Mucosa of descending colon (tissue), 3 donors: ENCODE measurements at regions not wholly inside any gene's neighbourhood (a gene's known extent, or its start where the extent isn't known, plus 50 kb on each side); places are given as distances from the start of the nearest gene placed in this dataset.

Experiments used
- ATAC-seq: fragments of 200-7000 bp; cut with Tn5 transposase; one replicate; pipeline ENCODE4 v1.9.1; 2020; ENCODE audit warnings: mild to moderate bottlenecking, moderate library complexity
- DNase-seq, 3 donors: peaks; one replicate each; pipeline ENCODE4 v3.0.0-alpha.2; 2020
- H3K36me3 ChIP-seq: fragments of 200-600 bp; one replicate; pipeline ENCODE4 v1.8.0; 2021; ENCODE audit warnings: low read depth, mild to moderate bottlenecking
- H3K4me1 ChIP-seq: fragments of 200-600 bp; one replicate; pipeline ENCODE4 v1.8.0; 2021; ENCODE audit warnings: low read depth, mild to moderate bottlenecking
- H3K4me3 ChIP-seq: fragments of 200-600 bp; one replicate; pipeline ENCODE4 v1.8.0; 2021; ENCODE audit warnings: mild to moderate bottlenecking
- H3K9me3 ChIP-seq: fragments of 200-600 bp; one replicate; pipeline ENCODE4 v1.8.0; 2021; ENCODE audit warnings: mild to moderate bottlenecking
- intact Hi-C, 2 donors: fragments of 100-400 bp; cut with DNase I in 1 of 2; cut with micrococcal nuclease in 1 of 2; formaldehyde crosslinking; loops; one replicate each; pipeline versions ENCODE4 v1.11.0 to v1.11.1; 2022; cut with DNase I, micrococcal nuclease
- TF ChIP-seq, protein P1 (sequence below): fragments of 200-600 bp; IDR thresholded peaks from one replicate; pipeline ENCODE4 v1.8.0; 2022; ENCODE audit warnings: antibody characterized with exemption, mild to moderate bottlenecking
- donor health status: DM: no; HTN: no; CAD: no; lungs with moderate emphysema.
- donor health status: DM: no; HTN: no; CAD: no.
- donor health status: DM: no; HTN: yes; CAD: no.

DNA sequence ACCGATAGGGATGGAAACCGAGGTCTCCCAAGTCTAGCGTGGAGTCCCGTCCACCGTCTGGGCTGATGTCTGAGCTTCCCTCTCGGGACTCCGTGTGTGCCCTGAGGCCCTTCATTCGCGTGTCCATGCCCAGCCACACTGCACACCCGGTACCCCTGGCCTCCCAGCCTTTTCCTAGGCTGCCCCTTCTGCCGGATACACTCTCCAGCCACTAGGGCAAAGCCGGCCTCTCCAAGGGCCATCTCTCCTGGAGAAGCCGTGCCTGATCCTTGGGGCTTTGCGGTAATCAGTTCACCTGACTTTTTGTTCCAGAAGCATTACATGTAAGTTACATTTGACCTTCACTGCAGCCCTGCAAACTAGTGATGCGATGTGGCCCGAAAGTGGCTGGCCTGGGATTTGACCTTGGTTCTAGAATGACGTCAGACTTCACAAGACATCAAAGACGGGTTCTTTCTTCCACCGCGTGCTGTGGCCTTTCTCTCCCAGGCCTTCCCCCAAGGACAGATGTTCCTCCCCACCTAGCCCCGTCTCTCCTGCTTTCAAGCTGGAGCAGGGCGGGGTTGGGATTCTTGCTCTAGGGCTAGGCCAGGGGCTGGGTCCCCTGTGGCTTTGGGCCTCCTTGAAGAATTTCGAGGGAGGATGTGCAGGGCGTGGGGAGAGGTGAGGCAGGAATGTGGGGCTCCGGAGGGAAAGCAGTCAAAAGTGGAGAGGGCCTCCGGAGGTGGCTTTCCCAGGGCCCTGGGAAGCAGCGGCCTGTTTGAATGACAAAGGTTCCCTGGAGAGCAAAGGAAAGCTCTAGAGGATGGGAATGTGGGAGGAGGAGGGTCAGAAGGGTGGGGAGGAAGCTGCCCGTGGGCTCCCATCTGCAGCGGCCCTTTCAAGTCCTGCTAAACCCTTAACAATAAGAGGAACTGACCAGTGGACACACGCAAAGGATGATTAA is 49.7 kb upstream of the SLC2A1 start:
- Histone ChIP-seq H3K36me3 (no peaks in the 10 kb centered on the region), H3K4me3 (no peak overlapping the region), H3K9me3 (no peaks in the 10 kb centered on the region), H3K4me1 (no peaks in the 10 kb centered on the region)
- no peak for DNase-seq
- TF ChIP-seq, protein P1, sequence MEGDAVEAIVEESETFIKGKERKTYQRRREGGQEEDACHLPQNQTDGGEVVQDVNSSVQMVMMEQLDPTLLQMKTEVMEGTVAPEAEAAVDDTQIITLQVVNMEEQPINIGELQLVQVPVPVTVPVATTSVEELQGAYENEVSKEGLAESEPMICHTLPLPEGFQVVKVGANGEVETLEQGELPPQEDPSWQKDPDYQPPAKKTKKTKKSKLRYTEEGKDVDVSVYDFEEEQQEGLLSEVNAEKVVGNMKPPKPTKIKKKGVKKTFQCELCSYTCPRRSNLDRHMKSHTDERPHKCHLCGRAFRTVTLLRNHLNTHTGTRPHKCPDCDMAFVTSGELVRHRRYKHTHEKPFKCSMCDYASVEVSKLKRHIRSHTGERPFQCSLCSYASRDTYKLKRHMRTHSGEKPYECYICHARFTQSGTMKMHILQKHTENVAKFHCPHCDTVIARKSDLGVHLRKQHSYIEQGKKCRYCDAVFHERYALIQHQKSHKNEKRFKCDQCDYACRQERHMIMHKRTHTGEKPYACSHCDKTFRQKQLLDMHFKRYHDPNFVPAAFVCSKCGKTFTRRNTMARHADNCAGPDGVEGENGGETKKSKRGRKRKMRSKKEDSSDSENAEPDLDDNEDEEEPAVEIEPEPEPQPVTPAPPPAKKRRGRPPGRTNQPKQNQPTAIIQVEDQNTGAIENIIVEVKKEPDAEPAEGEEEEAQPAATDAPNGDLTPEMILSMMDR: no peak
- intact Hi-C loops: no loop called here
- no peak for ATAC-seq
